ENCODE measurements at regions not wholly inside any gene's neighbourhood (a gene's known extent, or its start where the extent isn't known, plus 50 kb on each side); places are given as distances from the start of the nearest gene placed in this dataset.
A peak's percentile ranks its signal among the peaks of the same experiment; 100 is the strongest.
"Not testable (repeated sequence)": the region's sequence is repeated elsewhere in the genome, so short reads cannot be mapped to it uniquely, and the experiment has no call there.

DNA sequence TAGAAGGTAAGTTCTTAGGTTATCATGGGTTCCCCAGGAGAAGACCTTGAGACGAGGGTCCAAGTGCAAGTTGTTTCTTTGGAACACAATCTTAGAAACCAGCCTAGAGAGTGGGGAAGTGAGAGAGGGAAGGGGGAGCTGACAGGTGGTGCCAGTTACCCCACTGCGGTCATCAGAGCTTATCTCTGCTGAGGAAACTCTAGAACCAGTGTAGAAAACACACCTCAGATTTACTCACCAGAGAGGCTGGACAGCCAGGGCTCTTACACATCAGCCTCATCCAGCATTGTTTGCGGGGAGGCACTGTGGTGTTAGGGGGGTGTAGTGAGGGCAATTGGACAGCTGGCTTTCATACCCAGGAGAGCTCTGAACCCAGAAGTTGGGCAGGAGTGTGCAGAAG is 206.5 kb upstream of the RAI14 start:
- DNase-seq, result no peak

GRCh38 chr5:34450338-34450737 is 205.8 kb upstream of the RAI14 start:
- DNase-seq, result no peak

- no peak for DNase-seq
Measured at GRCh38 chr5:34452170-34452828, 203.8 kb upstream of the RAI14 start.

DNA sequence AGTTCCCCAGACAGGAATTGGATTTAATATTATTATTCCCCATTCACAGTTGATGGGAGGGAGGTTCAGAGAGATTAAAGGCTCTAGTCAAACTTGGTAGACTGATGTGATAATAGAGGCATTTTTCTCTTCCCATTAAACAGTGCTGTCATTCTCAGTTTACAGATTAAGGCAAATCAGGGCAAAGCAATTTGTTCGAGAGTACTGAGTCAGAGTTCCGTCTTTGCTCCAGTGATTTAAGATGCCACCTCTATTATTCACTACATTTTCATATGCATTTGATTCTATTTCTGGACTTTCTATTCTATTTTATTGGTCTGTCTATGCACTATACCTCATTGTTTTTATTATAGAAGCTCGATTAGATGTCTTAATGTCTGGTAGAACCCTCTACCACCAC is 201.0 kb upstream of the RAI14 start:
- no peak for DNase-seq

DNA sequence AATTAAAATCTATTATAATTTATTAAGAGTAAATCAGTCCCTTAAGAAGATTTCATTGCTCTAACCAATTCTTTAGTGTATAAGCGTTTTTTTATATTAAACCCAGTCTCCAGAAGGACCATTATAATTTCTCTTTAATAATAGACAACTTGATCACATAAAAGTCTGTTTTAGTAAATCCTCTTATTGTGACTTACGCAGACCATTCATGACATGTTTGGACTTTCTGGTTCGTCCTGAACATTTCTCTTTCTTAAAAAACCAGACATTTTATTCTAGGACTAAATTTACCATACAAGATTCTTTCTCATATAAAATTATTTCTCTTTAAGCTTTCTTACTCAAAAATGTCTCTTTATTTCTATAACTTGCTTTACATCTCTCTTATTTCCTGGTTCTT is 196.2 kb upstream of the RAI14 start:
- DNase-seq, result no peak

GRCh38 chr5:34460496-34460895 is 195.6 kb upstream of the RAI14 start:
- DNase-seq, result no peak

DNA sequence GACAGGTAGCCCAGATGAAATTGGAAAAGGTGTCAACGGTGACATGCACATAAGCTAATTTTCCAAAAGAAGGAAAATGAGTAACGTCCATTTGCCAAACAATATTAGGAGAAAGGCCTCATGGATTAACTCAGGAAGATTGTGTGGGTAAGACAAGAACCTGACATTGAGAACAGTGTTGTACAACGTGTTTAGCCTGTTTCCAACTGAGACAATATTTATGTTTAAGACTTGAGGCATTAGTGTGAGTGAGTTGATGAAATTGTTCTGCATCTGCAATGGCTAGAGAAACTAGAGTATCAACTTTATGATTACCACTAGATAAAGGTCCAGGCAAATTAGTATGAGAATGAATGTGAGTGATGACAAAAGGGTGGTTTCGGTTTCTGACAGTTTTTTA is 191.3 kb upstream of the RAI14 start:
- DNase-seq, result no peak

DNA sequence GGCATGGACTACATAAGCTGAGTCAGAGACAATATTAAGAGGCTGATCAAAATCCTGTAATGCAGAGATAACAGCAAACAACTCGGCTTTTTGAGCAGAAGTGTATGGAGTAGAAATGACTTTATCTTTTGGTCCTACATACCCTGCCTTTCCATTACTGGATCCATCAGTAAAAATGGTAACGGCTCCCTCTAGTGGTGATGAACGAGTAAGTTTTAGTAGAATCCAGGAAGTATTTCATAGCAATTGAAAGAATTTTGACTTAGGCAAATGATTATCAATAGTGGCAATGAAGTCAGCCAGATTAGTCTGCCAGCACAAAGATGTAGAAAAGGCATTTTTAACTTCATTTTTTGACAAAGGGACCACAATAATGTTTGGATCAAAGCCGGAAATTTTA is 190.8 kb upstream of the RAI14 start:
- not testable (repeated sequence) for DNase-seq

DNA sequence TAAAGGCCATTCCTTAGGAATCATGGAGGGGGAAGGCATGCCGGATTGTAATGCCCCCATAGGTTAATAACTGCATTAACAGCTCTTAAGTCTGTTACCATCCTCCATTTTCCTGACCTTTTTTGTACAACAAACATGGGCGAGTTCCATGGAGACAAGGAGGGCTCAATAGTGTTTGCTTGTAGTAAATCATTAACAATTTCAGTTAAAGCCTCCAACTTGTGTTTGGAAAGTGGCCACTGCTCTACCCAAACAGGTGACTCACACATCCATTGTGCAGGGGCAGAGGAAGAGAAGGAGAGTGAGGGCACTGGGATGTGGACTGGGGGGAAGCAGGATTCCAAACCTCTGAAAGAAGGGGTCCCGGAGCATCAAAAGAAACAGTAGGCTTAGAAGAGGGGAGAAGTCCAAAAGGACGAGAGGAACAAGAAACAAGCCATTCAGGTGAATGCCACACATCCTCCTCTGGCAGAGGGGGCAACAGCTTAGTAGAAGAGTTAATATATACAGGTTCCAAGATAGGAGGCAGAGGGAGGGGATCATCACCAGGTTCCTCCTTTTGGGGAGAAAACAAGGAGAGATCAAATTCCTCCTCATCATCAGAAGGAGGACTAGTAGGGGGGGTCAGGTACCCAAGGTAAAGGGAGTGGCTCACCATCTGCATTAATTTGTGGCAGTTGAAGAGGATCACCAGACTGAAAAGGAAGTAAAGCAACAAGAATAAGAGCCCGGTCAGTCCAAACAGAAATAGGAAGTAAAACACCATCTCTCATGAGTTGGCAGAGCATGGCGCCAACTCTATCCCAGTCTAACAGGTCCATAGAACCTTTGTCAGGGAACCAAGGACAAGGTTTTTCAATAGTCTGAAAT is 189.4 kb upstream of the RAI14 start:
- DNase-seq, result not testable (repeated sequence)

- DNase-seq, result no peak
Measured at GRCh38 chr5:34467436-34467835, 188.7 kb upstream of the RAI14 start.

GRCh38 chr5:34467984-34468383 is 188.1 kb upstream of the RAI14 start:
- DNase-seq, result not testable (repeated sequence)

DNA sequence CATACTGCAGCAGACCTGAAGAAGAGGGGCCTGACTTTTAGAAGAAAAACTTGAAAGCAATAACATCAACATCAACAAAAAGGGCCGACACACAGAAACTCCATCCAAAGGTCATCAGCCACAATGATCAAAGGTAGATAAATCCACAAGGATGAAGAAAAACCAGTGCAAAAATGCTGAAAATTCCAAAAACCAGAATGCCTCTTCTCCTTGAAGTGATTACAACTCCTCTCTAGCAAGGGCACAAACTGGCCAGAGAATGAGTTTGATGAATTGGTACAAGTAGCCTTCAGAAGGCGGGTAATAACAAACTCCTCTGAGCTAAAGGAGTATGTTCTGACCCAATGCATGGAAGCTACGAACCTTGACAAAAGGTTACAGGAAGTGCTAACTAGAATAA is 186.2 kb upstream of the RAI14 start:
- DNase-seq, result no peak

- DNase-seq, result no peak
Measured at GRCh38 chr5:34474573-34475021, 181.5 kb upstream of the RAI14 start.

GRCh38 chr5:34475249-34475966 is 180.7 kb upstream of the RAI14 start:
- DNase-seq, result no peak

DNA sequence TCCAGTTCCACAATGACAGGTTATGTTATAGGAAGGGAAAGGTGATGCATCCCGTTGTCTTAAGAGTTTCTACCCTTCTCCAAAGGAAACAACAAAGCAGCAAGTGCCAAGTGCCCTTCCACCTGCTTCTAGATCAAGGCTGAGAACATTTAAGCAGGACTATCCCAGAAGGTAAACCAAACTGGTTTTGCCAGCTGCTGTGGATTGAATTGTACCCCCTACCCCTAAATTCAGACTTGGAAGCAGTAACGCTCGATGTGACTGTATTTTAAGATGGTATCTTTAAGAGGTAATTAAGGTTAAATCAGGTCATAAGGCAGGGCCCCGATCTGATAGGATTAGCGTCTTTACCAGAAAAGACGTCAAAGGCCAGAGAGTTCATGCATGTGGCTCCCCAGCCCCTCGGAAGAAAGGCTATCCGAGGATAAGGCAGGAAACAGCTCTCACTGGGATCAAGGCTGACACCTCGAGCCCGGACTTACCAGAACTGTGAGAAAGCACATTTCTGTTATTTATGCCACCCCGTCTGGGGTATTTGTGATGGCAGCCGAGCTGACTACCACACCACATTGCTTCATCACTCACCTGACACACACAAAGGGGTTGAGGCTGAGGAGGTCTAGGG is 179.1 kb upstream of the RAI14 start:
- no peak for DNase-seq

GRCh38 chr5:34480810-34481528 is 175.2 kb upstream of the RAI14 start:
- DNase-seq, result no peak

- DNase-seq, result no peak
Measured at GRCh38 chr5:34483442-34484033, 172.6 kb upstream of the RAI14 start.

DNA sequence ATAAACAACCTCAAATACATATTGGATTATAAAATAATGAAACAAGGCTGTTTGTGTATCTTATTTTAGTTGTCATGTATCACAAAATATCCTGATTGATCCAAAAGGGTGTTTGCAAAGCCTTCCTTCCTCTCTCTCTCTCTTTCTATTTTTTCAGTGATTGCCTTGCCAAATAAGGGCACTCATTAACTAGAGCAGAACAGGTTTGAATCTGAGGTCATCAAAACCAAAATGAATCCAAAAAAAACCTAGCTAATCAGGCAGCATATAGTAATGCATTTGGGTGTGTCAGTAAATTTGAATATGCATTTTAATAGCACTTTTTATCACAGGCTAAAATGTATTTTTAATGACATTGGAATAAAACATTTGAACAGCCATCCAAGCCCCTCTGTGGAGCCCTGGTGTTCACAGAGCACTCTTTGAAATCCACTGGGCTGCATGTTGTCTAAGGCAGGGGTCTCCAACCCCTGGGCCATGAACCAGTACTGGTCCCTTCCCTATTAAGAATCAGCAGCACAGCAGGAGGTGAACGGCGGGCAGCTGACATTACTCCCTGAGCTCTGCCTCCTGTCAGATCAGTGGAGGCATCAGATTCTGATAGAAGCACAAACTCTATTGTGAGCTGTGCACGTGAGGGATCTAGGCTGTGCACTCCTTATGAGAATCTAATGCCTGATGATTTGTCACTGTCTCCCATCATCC is 171.8 kb upstream of the RAI14 start:
- no peak for DNase-seq

DNA sequence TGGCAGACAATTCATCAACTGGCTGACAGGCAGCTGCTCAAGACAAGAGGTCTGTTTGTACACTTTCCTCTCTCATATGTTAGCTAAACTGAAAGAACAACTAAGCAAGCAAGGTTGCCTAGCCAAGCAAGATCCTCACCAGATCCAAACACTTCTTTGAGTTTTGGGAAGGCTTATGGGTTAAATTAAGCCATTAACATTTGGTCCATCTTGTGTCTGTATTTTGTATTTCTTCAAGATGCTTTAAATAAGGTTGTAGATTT is 170.4 kb upstream of the RAI14 start:
- no peak for DNase-seq

DNA sequence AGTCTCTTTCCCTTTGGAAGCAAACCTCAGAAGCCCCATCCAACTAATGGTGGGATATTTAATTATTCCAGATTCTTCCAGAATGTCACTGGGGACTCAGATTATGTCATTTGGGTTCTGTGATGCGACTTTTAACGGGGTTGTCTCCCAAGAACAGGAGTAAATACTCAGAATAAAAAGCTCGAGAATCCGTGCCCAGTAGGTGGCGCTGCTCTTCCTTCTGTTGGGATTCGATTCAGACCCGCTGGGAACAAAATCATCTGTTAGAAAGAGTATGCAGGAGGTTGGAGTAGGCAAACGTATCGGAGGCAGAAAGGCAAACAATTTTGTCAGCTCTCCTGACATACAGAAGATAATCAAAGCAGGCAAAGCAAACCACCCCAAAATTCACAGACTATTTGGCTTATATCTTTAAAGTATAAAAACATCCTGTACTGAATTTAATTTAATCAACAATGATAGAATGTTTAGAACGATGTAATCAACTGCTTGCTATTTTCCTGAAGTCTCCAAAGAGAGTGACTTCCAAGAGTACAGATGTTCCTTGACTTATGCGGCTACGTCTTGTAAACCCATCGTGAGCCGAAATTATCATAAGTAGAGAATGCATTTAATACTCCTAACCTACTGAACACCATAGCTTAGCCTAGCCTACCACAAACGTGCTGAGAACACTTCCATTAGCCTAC is 169.8 kb upstream of the RAI14 start:
- peak; percentile 62 for DNase-seq

DNA sequence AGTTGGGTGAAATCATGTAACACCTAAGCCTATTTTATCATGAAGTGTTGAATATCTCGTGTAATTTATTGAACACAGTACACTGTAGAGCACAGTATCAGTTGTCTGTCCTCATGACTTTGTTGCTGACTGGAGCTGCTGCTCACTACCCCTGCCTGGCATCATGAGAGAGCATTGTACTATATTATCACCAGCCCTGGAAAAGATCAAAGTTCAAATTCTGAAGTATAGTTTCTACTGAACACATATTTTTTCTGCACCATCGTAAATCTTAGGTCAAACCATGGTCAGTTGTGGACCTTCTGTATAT is 169.3 kb upstream of the RAI14 start:
- no peak for DNase-seq
